H9 (cell line): ENCODE measurements at regions not wholly inside any gene's neighbourhood (a gene's known extent, or its start where the extent isn't known, plus 50 kb on each side); places are given as distances from the start of the nearest gene placed in this dataset.
A peak's percentile ranks its signal among the peaks of the same experiment; 100 is the strongest.

ENCODE experiments used
- DNase-seq: peaks from one replicate; pipeline ENCODE4 v3.0.0-alpha.2; 2017
- H2AFZ ChIP-seq: one replicate; pipeline ENCODE4 v1.6.1; 2013; ENCODE audit warnings: mild to moderate bottlenecking, low read length, control low read depth, moderate library complexity
- H2AK5ac ChIP-seq: 2 replicates; pipeline ENCODE4 v1.6.1; 2013; ENCODE audit warnings: low read length, control low read depth, mixed read lengths; ENCODE audit not compliant: insufficient read length
- H2BK120ac ChIP-seq: one replicate; pipeline ENCODE4 v1.6.1; 2013; ENCODE audit warnings: low read depth, mild to moderate bottlenecking, low read length, control low read depth, inconsistent platforms; ENCODE audit not compliant: poor library complexity, severe bottlenecking
- H2BK12ac ChIP-seq: 2 replicates; pipeline ENCODE4 v1.6.1; 2013; ENCODE audit warnings: low read length, control low read depth, mixed read lengths, low read depth; ENCODE audit not compliant: insufficient read length
- H2BK15ac ChIP-seq: 2 replicates; pipeline ENCODE4 v1.6.1; 2013; ENCODE audit warnings: low read depth, low read length, control low read depth
- H2BK20ac ChIP-seq: one replicate; pipeline ENCODE4 v1.6.1; 2013; ENCODE audit warnings: low read depth, mild to moderate bottlenecking, low read length, control low read depth, inconsistent platforms; ENCODE audit not compliant: poor library complexity, severe bottlenecking
- H2BK5ac ChIP-seq: 2 replicates; pipeline ENCODE4 v1.6.1; 2013; ENCODE audit warnings: low read length, control low read depth, mixed read lengths; ENCODE audit not compliant: insufficient read length
- H3K14ac ChIP-seq: 2 replicates; pipeline ENCODE4 v1.6.1; 2013; ENCODE audit warnings: low read length, control low read depth; ENCODE audit not compliant: insufficient read depth
- H3K18ac ChIP-seq: 2 replicates; pipeline ENCODE4 v1.6.1; 2013; ENCODE audit warnings: low read depth, mild to moderate bottlenecking, mixed read lengths, low read length, control low read depth; ENCODE audit not compliant: insufficient read length
- H3K23ac ChIP-seq: 2 replicates; pipeline ENCODE4 v1.6.1; 2013; ENCODE audit warnings: low read length, control low read depth, mixed read lengths, low read depth; ENCODE audit not compliant: insufficient read length
- H3K23me2 ChIP-seq: 2 replicates; pipeline ENCODE4 v1.6.1; 2013; ENCODE audit warnings: low read depth, mild to moderate bottlenecking, mixed read lengths, low read length, control low read depth; ENCODE audit not compliant: insufficient read length, poor library complexity, severe bottlenecking
- H3K27ac ChIP-seq: 2 replicates; pipeline ENCODE4 v1.5.1; 2013; ENCODE audit warnings: low read length, control low read depth, mixed read lengths, low read depth; ENCODE audit not compliant: insufficient read length
- H3K27me3 ChIP-seq: 2 replicates; pipeline ENCODE4 v1.6.1; 2013; ENCODE audit warnings: low read length, control low read depth, inconsistent platforms; ENCODE audit not compliant: insufficient read depth
- H3K4ac ChIP-seq: 2 replicates; pipeline ENCODE4 v1.6.1; 2013; ENCODE audit warnings: low read depth, mild to moderate bottlenecking, control low read depth, inconsistent platforms, low read length, moderate library complexity
- H3K4me1 ChIP-seq: 2 replicates; pipeline ENCODE4 v1.6.1; 2013; ENCODE audit warnings: low read length, control low read depth, inconsistent platforms; ENCODE audit not compliant: insufficient read depth
- H3K4me2 ChIP-seq: 2 replicates; pipeline ENCODE4 v1.6.1; 2013; ENCODE audit warnings: low read length, control low read depth, mixed read lengths; ENCODE audit not compliant: insufficient read length, insufficient read depth
- H3K56ac ChIP-seq: 2 replicates; pipeline ENCODE4 v1.6.1; 2013; ENCODE audit warnings: low read depth, mild to moderate bottlenecking, mixed read lengths, low read length, control low read depth; ENCODE audit not compliant: insufficient read length
- H3K79me1 ChIP-seq: 2 replicates; pipeline ENCODE4 v1.6.1; 2013; ENCODE audit warnings: low read depth, mild to moderate bottlenecking, moderate library complexity, low read length, control low read depth, inconsistent platforms; ENCODE audit not compliant: insufficient read depth, poor library complexity, severe bottlenecking
- H3K79me2 ChIP-seq: 2 replicates; pipeline ENCODE4 v1.6.1; 2013; ENCODE audit warnings: low read length, control low read depth, inconsistent platforms; ENCODE audit not compliant: insufficient read depth
- H3K9ac ChIP-seq: 2 replicates; pipeline ENCODE4 v1.6.1; 2013; ENCODE audit warnings: low read length, control low read depth, mixed read lengths; ENCODE audit not compliant: insufficient read length; ENCODE audit errors: extremely low read depth
- H3K9me3 ChIP-seq: one replicate; pipeline ENCODE4 v1.6.1; 2013; ENCODE audit warnings: low read depth, low read length, inconsistent platforms; ENCODE audit not compliant: control insufficient read depth
- H3T11ph ChIP-seq: one replicate; pipeline ENCODE4 v1.6.1; 2013; ENCODE audit warnings: mild to moderate bottlenecking, low read length, control low read depth, inconsistent platforms
- H4K20me1 ChIP-seq: one replicate; pipeline ENCODE4 v1.6.1; 2013; ENCODE audit not compliant: control insufficient read depth, insufficient read length, insufficient read depth
- H4K5ac ChIP-seq: 2 replicates; pipeline ENCODE4 v1.6.1; 2013; ENCODE audit warnings: low read depth, mild to moderate bottlenecking, mixed read lengths, low read length, control low read depth; ENCODE audit not compliant: insufficient read length
- H4K8ac ChIP-seq: replicated peaks from 2 replicates; pipeline ENCODE4 v1.6.1; 2013; ENCODE audit warnings: low read length, control low read depth, mixed read lengths, low read depth; ENCODE audit not compliant: insufficient read length
- H4K91ac ChIP-seq: 2 replicates; pipeline ENCODE4 v1.6.1; 2013; ENCODE audit warnings: low read depth, mild to moderate bottlenecking, moderate library complexity, mixed read lengths, low read length, control low read depth; ENCODE audit not compliant: insufficient read length
- H3K27ac Mint-ChIP-seq, 3 experiments: 2 replicates in 2 of 3; 3 replicates in 1 of 3; pipeline ENCODE4 v1.8.0; 2020 to 2021; ENCODE audit warnings: mixed read lengths in 3 of 3, mild to moderate bottlenecking in 1 of 3, moderate library complexity in 1 of 3
- H3K27me3 Mint-ChIP-seq: 2 replicates; pipeline ENCODE4 v1.8.0; 2021; ENCODE audit warnings: low read depth, mild to moderate bottlenecking, moderate library complexity, mixed read lengths
- H3K36me3 Mint-ChIP-seq, 3 experiments: 2 replicates in 2 of 3; 3 replicates in 1 of 3; pipeline ENCODE4 v1.8.0; 2020 to 2021; ENCODE audit warnings: low read depth in 3 of 3, mixed read lengths in 3 of 3; ENCODE audit not compliant: insufficient read depth in 1 of 3
- H3K4me1 Mint-ChIP-seq, 2 experiments: 2 replicates each; pipeline ENCODE4 v1.8.0; 2020; ENCODE audit warnings: mixed read lengths in 2 of 2
- H3K4me3 Mint-ChIP-seq, 2 experiments: 2 replicates in 1 of 2; 3 replicates in 1 of 2; pipeline ENCODE4 v1.8.0; 2020 to 2021; ENCODE audit warnings: mild to moderate bottlenecking in 2 of 2, mixed read lengths in 2 of 2, moderate library complexity in 1 of 2
- H3K9me3 Mint-ChIP-seq, 2 experiments: 2 replicates in 1 of 2; 3 replicates in 1 of 2; pipeline ENCODE4 v1.8.0; 2020; ENCODE audit warnings: mild to moderate bottlenecking in 2 of 2, mixed read lengths in 2 of 2, moderate library complexity in 1 of 2
- WGBS: extraction: QIAGEN DNeasy Blood & Tissue Kit; methylation state at CpG from one replicate; pipeline ENCODE4 v1.1.7; 2013; ENCODE audit warnings: missing lambda C conversion rate, low lambda C conversion rate, mixed read lengths; ENCODE audit not compliant: insufficient read length; ENCODE audit errors: extremely low coverage; 5-methylcytosine and 5-hydroxymethylcytosine counted together
- TF ChIP-seq, protein P1 (sequence below): fragments of 200-600 bp; sonication (generic); conservative IDR thresholded peaks from 3 replicates; pipeline ENCODE4 v1.8.0; 2021; ENCODE audit warnings: antibody characterized with exemption, mild to moderate bottlenecking

DNA sequence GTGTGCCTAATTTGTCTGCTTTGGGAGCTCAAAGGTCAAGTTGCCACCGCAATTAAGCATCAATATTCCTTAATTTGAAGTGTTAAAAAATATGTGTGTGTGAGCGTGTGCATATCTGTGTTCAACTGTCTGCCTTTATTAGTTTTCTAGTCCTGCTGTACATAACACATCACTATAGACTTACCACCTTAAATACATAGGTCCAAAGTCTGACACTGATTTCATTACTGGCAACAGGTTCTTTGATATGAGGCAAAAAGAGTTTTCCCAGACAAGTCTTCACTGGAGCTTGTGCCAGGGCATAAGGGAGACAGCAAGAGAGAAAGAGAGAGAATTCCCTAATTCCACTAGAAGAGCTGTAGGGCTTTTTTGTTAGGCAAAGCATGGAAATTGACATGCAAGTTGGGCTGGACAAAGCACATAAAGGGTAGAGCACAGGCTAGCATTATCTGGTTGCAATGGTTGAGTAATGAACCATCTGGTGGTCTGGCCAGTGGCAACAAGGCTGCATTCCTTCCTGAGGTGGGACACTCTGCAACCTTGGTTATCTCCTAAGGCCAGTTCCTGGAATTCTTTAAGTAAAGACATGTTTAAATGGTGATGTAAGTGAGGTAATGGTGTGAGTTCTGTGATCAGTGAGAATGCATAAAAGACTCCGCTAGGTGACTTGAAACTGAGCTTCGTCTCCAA is 457.2 kb upstream of the ADAMTS5 start:
- H2BK5ac ChIP-seq, result no peak overlapping the region
- H2AFZ ChIP-seq, result no peak overlapping the region
- H4K8ac ChIP-seq, result no peak overlapping the region
- H3K56ac ChIP-seq, result no peak overlapping the region
- Mint-ChIP-seq H3K4me3 (no peak overlapping the region), H3K27ac (peak overlapping the region; percentile 40 to 93 (median 82); a peak in 5 of 7 replicates), H3K4me1 (peaks cover 26 to 28% of the 10 kb centered on the region in 2 experiments), H3K36me3 (peaks cover 0 to 4% (median 2%) of the 10 kb centered on the region in 3 experiments; a peak in 2 of 7 replicates), H3K27me3 (no peaks in the 10 kb centered on the region), H3K9me3 (peaks cover 0 to 5% of the 10 kb centered on the region in 2 experiments; a peak in 1 of 5 replicates)
- no peak overlapping the region for H3K23ac ChIP-seq
- H2AK5ac ChIP-seq, result no peak overlapping the region
- no peak overlapping the region for H2BK20ac ChIP-seq
- H3K18ac ChIP-seq, result no peak overlapping the region
- no peak overlapping the region for H3K4ac ChIP-seq
- H3K14ac ChIP-seq, result no peak overlapping the region
- no peaks in the 10 kb centered on the region for H3K9me3 ChIP-seq
- H2BK12ac ChIP-seq, result no peak overlapping the region
- H3T11ph ChIP-seq, result no peak overlapping the region
- no peak overlapping the region for H4K5ac ChIP-seq
- H3K79me1 ChIP-seq, result no peaks in the 10 kb centered on the region
- H3K4me1 ChIP-seq, result peaks cover 12% of the 10 kb centered on the region; the same call in 1 of the 2 replicates
- peak overlapping the region; percentile 17 for H3K4me2 ChIP-seq
- H3K27me3 ChIP-seq, result no peaks in the 10 kb centered on the region
- H3K23me2 ChIP-seq, result no peaks in the 10 kb centered on the region
- H4K91ac ChIP-seq, result no peak overlapping the region
- no peaks in the 10 kb centered on the region for H3K79me2 ChIP-seq
- H4K20me1 ChIP-seq, result no peaks in the 10 kb centered on the region
- H2BK15ac ChIP-seq, result no peak overlapping the region
- H3K27ac ChIP-seq, result peak overlapping the region; percentile 25
- peak; percentile 55 for DNase-seq
- H2BK120ac ChIP-seq, result no peak overlapping the region
- TF ChIP-seq, protein P1, sequence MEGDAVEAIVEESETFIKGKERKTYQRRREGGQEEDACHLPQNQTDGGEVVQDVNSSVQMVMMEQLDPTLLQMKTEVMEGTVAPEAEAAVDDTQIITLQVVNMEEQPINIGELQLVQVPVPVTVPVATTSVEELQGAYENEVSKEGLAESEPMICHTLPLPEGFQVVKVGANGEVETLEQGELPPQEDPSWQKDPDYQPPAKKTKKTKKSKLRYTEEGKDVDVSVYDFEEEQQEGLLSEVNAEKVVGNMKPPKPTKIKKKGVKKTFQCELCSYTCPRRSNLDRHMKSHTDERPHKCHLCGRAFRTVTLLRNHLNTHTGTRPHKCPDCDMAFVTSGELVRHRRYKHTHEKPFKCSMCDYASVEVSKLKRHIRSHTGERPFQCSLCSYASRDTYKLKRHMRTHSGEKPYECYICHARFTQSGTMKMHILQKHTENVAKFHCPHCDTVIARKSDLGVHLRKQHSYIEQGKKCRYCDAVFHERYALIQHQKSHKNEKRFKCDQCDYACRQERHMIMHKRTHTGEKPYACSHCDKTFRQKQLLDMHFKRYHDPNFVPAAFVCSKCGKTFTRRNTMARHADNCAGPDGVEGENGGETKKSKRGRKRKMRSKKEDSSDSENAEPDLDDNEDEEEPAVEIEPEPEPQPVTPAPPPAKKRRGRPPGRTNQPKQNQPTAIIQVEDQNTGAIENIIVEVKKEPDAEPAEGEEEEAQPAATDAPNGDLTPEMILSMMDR, result no peak
- no CpG with 5 or more reads among the region's 4 CpGs for WGBS
- no peak overlapping the region for H3K9ac ChIP-seq
